ENCODE measurements at regions not wholly inside any gene's neighbourhood (a gene's known extent, or its start where the extent isn't known, plus 50 kb on each side); places are given as distances from the start of the nearest gene placed in this dataset.
A peak's percentile ranks its signal among the peaks of the same experiment; 100 is the strongest.

DNA sequence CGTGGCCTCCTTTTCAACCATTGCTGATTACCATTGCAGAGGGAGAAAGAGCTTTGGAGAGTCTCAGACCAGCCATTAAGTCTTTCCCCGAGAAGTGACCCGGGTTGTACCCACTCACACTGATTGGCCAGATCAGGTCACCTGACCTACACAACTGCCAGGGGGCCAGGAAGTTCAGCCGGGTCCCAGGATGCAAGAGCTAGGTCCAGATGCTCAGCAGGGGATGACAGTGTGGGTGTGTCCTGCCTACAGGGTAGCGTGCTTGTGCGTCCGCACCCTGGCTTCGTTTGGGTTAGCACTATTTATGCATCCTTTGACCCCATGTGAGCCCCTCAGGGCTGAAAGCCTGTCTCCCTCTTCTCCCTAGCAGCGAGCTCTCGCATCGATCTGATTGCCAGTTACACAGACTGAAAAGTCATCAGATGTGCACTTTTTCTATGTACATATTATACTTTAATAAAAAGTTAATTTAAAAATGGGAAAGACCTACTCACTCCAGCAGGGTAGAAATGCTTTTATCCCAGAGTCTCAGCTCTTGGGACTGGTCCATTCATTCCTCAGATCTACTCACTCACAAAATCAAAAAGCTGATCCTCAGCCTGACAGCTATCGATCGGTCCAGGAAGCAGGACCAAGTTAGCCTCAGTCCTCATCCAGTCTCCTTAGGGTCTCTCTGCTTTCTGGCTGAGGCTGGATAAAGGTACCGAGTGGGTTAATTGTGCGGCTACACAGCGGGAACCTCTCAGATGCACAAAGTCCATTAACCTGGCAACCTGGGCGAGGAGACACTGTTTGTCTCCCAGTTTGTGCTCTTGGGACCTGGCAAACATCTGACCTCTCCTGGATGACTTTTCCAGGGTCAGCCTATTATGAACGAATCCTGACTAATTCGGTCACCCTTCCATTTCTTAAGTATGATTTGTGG lies 68.0 kb downstream of the SERPINA3 start (continued):
- peak; percentile 44; the same call in 1 of the 2 replicates for TF ChIP-seq ZNF574 (CRISPR knock-in tag; IDR thresholded peaks at IDR 0.05)
- no peak for TF ChIP-seq ZNF367 (CRISPR knock-in tag; IDR thresholded peaks at IDR 0.05; ENCODE audit: borderline replicate concordance)
- TF ChIP-seq ZNF616 (CRISPR knock-in tag; IDR thresholded peaks at IDR 0.05; ENCODE audit: low read depth), result no peak
- TF ChIP-seq SMAD9 (CRISPR knock-in tag; IDR thresholded peaks at IDR 0.05), result no peak
- TF ChIP-seq, protein P1, sequence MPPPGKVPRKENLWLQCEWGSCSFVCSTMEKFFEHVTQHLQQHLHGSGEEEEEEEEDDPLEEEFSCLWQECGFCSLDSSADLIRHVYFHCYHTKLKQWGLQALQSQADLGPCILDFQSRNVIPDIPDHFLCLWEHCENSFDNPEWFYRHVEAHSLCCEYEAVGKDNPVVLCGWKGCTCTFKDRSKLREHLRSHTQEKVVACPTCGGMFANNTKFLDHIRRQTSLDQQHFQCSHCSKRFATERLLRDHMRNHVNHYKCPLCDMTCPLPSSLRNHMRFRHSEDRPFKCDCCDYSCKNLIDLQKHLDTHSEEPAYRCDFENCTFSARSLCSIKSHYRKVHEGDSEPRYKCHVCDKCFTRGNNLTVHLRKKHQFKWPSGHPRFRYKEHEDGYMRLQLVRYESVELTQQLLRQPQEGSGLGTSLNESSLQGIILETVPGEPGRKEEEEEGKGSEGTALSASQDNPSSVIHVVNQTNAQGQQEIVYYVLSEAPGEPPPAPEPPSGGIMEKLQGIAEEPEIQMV (CRISPR knock-in tag; IDR thresholded peaks at IDR 0.05; ENCODE audit: low read depth), result no peak
- TF ChIP-seq, protein P2, sequence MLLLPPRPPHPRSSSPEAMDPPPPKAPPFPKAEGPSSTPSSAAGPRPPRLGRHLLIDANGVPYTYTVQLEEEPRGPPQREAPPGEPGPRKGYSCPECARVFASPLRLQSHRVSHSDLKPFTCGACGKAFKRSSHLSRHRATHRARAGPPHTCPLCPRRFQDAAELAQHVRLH (CRISPR knock-in tag; IDR thresholded peaks at IDR 0.05; ENCODE audit: borderline replicate concordance, low read depth), result no peak
- TF ChIP-seq AKNA (CRISPR knock-in tag; IDR thresholded peaks at IDR 0.05; ENCODE audit: borderline replicate concordance), result no peak
- no peak for TF ChIP-seq TCF12 (IDR thresholded peaks at IDR 0.05)
- no peak for TF ChIP-seq TCF12 (CRISPR knock-in tag; IDR thresholded peaks at IDR 0.05)
- TF ChIP-seq CREM (IDR thresholded peaks at IDR 0.05), result peak; percentile 37; the same call in 1 of the 2 replicates
- TF ChIP-seq CREM (CRISPR knock-in tag; IDR thresholded peaks at IDR 0.05), result no peak
- TF ChIP-seq SOX6 (IDR thresholded peaks at IDR 0.05), result no peak
- TF ChIP-seq SOX6 (CRISPR knock-in tag; IDR thresholded peaks at IDR 0.05), result peak; percentile 22
- no peak for TF ChIP-seq ZNF850 (CRISPR knock-in tag; conservative IDR thresholded peaks at IDR 0.05)
- TF ChIP-seq CEBPG (CRISPR knock-in tag; IDR thresholded peaks at IDR 0.05), result 0 out of 2 replicates have a peak, but pooled peaks have one; percentile 41
- TF ChIP-seq ZSCAN21 (CRISPR knock-in tag; IDR thresholded peaks at IDR 0.05; ENCODE audit: borderline replicate concordance), result no peak
- TF ChIP-seq ZFP1 (CRISPR knock-in tag; IDR thresholded peaks at IDR 0.05), result no peak
- no peak for TF ChIP-seq HIVEP1 (CRISPR knock-in tag; IDR thresholded peaks at IDR 0.05)
- TF ChIP-seq ZFYVE20 (CRISPR knock-in tag; IDR thresholded peaks at IDR 0.05; ENCODE audit: borderline replicate concordance, low read depth), result no peak
- TF ChIP-seq ZBTB3 (CRISPR knock-in tag; IDR thresholded peaks at IDR 0.05; ENCODE audit: borderline replicate concordance, low read depth), result no peak
- no peak for TF ChIP-seq ZNF496 (CRISPR knock-in tag; IDR thresholded peaks at IDR 0.05; ENCODE audit: insufficient replicate concordance)

Data from HepG2 (cell line).